LNCaP clone FGC (cell line): ENCODE measurements at regions not wholly inside any gene's neighbourhood (a gene's known extent, or its start where the extent isn't known, plus 50 kb on each side); places are given as distances from the start of the nearest gene placed in this dataset.

Experiments used
- DNase-seq: peaks from one replicate; pipeline ENCODE4 v3.0.0-alpha.2; 2011; ENCODE audit warnings: low read depth
- H3K4me3 ChIP-seq: 2 replicates; pipeline ENCODE4 v1.5.1; 2011; ENCODE audit warnings: mild to moderate bottlenecking, low read depth, low read length, control low read depth
- CTCF ChIP-seq: IDR thresholded peaks from 2 replicates; pipeline ENCODE4 v1.5.1; 2012; ENCODE audit warnings: mild to moderate bottlenecking; ENCODE audit not compliant: control insufficient read depth, insufficient read depth; ENCODE audit errors: extremely low read depth

DNA sequence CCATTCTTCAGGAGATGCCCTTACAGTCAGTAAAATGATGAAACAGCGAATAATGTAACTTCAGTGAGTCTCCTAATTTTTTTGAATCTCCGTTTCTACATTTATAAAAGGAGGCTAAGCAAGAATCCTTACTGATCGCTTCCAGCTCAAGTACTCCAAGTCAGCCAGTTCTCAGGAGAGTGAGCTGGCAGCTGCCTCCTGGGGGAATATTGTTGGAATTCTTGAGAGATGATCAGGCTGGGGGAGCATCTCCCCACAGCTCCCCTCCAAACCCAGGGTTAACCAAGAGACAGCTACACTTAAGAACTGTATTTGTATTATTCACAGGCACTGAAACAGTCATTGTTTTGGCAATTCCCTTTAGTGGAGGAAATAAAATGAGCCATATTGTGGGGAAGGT lies 89.1 kb upstream of the PCSK2 start:
- no peak for DNase-seq
- no peak for TF ChIP-seq CTCF
- no peak overlapping the region for H3K4me3 ChIP-seq

DNA sequence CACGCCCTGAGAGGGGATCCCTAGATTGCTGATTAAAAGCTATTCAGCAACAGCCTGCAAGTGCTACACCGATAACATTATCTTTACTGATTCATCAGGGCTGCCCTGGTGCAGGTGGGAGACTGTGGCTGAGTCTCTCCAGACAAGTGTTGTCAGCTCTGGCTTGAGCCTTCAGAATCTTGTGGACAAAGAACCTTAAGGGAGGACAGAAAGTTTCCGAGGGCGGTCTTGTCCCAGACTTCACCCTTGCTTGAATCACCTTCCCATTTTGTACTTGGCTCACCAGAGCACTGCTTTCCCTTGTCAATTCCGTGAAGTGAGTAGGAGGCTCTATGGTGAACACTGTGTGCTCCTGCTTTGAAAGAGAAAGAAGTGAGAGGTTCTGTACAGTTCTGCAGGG lies 88.6 kb upstream of the PCSK2 start:
- no peak for TF ChIP-seq CTCF

GRCh38 chr20:17140894-17141293 lies 85.9 kb upstream of the PCSK2 start:
- H3K4me3 ChIP-seq = no peak overlapping the region
- no peak for TF ChIP-seq CTCF
- no peak for DNase-seq

More for the DNA sequence above, 88.6 kb upstream of the PCSK2 start:
- H3K4me3 ChIP-seq = no peak overlapping the region
- DNase-seq = no peak

DNA sequence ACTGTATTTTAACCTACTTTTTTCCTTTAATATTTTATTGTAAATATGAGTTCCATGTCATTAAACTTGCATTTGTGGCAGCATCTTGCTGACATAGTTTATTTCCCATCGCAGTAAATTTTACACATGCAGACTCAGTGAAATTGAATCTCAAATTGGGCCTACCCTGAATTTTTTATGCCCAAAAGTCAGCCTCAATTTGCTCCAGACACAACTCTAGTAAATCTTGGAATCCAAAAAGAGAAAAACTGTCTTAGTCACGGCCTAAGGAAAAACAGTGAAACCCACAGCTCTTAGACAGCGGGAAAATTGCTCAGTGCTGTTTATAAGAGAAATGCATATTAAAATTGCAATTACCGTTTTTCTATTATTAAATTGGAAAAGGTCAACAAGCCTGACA lies 85.3 kb upstream of the PCSK2 start:
- DNase-seq = no peak
- H3K4me3 ChIP-seq = no peak overlapping the region
- TF ChIP-seq CTCF = no peak

GRCh38 chr20:17142666-17143065 lies 84.2 kb upstream of the PCSK2 start:
- TF ChIP-seq CTCF = no peak
- no peak for DNase-seq
- H3K4me3 ChIP-seq = no peak overlapping the region

- TF ChIP-seq CTCF = no peak
- no peak overlapping the region for H3K4me3 ChIP-seq
- DNase-seq = no peak
Observed at GRCh38 chr20:17150858-17151257, 76.0 kb upstream of the PCSK2 start.

DNA sequence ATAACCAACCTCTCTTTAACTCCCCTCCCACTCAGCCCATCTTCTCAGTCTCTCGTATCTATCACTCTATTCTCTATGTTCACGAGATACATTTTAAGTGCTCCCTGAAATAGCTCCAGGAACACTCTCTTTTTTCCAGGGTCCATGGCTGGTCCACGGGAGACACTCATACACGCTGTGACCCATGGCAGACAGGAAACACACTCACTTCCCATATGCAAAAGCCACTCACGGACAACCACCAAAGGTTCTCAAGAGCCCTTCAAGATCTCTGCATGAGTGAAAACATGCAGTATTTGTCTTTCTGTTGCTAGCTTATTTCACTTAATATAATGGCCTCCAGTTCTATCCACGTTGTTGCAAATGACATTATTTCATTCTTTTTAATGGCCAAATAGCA lies 71.4 kb upstream of the PCSK2 start:
- no peak for TF ChIP-seq CTCF

More for the DNA sequence above, 71.4 kb upstream of the PCSK2 start:
- H3K4me3 ChIP-seq = no peak overlapping the region
- no peak for DNase-seq
